GM12874 (cell line): ENCODE measurements at regions not wholly inside any gene's neighbourhood (a gene's known extent, or its start where the extent isn't known, plus 50 kb on each side); places are given as distances from the start of the nearest gene placed in this dataset.

Experiments
- TF ChIP-seq, protein P1 (sequence below): IDR thresholded peaks from 2 replicates; pipeline ENCODE4 v1.5.1; 2011; ENCODE audit warnings: low read depth, mild to moderate bottlenecking, control low read depth, low read length, moderate library complexity; ENCODE audit not compliant: insufficient read depth

DNA sequence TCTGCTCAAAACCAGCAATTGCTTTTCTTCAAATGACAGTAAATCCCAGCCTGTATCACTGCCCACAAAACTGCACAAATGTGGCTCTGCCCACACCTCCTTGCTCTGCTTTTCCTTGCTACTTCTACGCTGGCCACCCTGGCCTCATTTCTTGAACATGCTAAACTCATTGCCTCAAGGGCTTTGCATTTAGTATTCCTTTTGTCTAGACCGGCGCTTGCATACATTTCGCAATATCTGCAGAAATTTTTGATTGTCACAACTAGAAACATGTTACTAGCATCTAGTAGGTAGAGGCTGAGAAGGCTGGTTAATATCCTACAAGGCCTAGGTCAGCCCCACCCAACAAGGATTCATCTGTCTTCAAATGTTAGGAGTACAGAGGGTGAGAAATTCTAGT lies 2357.8 kb downstream of the MAT2B start:
- TF ChIP-seq, protein P1, sequence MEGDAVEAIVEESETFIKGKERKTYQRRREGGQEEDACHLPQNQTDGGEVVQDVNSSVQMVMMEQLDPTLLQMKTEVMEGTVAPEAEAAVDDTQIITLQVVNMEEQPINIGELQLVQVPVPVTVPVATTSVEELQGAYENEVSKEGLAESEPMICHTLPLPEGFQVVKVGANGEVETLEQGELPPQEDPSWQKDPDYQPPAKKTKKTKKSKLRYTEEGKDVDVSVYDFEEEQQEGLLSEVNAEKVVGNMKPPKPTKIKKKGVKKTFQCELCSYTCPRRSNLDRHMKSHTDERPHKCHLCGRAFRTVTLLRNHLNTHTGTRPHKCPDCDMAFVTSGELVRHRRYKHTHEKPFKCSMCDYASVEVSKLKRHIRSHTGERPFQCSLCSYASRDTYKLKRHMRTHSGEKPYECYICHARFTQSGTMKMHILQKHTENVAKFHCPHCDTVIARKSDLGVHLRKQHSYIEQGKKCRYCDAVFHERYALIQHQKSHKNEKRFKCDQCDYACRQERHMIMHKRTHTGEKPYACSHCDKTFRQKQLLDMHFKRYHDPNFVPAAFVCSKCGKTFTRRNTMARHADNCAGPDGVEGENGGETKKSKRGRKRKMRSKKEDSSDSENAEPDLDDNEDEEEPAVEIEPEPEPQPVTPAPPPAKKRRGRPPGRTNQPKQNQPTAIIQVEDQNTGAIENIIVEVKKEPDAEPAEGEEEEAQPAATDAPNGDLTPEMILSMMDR: no peak

DNA sequence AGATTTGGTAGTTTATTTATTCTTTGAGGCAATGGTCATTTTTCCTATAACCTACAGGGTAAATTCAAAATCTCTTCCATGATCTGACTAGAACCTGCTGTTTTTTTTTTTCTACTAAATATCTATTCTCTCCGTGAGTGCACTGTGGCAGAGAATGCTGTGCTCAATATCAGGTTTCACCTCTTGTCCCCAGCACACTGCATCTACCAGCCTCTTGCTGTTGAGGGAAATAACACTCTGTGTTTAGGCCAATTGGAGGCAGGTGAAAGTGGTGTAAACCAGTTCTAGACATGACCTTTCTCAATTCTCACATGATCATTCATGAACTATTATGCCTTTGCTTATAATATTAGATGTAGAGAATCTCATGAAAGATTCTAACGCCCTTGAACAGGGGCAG lies 2365.9 kb downstream of the MAT2B start:
- TF ChIP-seq, protein P1: no peak

DNA sequence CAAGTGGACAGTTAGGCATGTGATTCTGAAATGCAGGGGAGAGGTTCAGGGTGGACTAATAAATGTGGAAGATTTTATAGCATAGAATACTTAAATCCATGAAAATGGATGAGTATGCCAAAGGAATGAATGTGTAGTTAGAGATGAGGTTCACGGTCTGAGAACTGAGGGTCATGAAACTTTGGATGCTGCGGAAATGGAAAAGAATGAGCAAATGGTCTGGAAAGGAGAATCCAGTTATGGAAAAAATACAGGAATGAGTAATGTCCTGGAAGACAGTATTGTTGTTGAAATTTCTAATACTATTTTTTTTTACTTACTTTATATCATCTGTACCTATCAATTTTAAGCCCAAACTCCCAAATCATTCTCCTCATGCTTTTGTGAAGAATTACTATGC lies 2369.4 kb downstream of the MAT2B start:
- TF ChIP-seq, protein P1: no peak

DNA sequence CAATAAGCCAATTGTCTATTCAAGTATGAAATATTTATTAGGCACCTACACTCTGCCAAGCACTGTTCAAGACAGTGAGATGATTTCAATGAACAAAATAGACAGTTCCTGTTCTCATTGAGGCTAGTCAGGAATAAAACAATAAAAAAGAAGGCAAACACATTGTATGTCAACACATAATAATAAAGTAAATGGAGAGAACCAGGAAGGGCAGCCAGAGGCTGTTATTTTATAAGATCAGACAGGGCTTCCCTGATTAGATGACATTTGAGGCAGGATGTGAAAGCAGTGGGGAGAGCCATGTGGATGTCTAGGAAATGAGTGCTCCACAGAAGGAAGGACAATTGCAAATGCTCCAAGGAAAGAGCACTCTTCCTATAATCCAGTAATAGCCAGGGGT lies 2371.1 kb downstream of the MAT2B start:
- TF ChIP-seq, protein P1: no peak

DNA sequence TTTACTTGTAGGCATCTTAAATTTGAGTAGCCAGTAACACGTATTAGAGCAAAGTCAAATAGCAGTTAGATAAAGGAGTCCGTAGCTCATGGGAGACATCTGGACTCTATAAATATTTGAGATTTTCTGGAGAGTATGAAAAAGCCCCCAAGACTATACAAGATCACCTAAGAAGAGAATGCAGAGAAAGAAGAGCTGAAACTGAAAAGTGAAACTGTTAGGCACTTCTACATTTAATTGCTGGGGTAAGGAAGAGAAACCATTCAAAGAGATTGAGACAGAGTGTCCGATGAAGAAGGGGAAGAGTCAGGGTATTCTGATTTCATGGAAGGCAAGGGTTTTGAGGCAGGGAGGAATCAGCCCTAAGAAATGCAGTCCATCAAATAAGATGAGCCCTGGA lies 2372.1 kb downstream of the MAT2B start:
- TF ChIP-seq, protein P1: no peak

DNA sequence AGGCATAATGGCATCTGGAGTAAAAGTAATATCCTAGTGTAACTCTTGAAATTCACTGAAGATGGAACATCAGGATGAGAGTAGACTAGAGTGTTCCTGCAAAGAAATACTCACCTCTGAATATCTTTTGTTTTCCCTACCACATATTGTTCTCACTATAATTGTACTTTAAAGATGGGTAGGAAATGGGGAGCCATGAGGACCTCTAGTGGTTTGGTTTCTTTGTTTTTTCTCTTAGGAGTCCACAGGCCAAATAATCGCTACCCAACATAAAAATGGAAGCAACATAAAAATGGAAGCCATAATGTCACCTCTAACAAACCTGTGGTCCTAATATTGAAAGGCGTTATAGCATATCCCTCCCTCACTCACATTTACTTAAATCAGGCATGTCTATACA lies 2375.8 kb downstream of the MAT2B start:
- TF ChIP-seq, protein P1: no peak

DNA sequence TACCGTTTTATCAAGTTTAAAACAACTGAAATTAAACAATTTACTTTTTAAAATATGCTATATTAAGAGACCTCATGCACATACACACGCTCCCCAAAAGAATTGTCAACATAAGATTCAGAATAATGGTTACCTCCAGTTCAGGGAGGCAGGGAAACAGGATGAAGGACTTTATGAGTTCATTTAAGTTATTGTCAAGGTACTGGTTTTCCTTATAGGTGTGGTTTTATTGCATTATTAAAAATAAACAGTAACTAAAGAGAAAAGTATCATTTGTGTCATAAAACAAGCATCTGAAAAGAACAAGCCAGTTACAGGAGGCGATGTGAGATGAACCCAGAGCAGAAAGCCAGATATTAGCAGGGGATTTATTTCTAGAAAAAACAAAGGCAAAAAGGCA lies 2376.7 kb downstream of the MAT2B start:
- TF ChIP-seq, protein P1: no peak
